GM23338 (cell line): ENCODE measurements at regions not wholly inside any gene's neighbourhood (a gene's known extent, or its start where the extent isn't known, plus 50 kb on each side); places are given as distances from the start of the nearest gene placed in this dataset.

Experiments
- ATAC-seq: fragments of 200-7000 bp; cut with Tn5 transposase; 3 replicates; pipeline ENCODE4 v1.9.1; 2020
- DNase-seq: peaks from one replicate; pipeline ENCODE4 v3.0.0-alpha.2; 2015; ENCODE audit warnings: low spot score
- H2AFZ ChIP-seq: fragments of 200-600 bp; sonication (generic); 2 replicates; pipeline ENCODE4 v1.8.0; 2016; ENCODE audit warnings: antibody characterized with exemption, mild to moderate bottlenecking, moderate library complexity
- H3F3A ChIP-seq: fragments of 200-600 bp; sonication (generic); replicated peaks from 2 replicates; pipeline ENCODE4 v1.8.0; 2017; ENCODE audit warnings: antibody characterized with exemption, mixed run types, low read depth
- H3K27ac ChIP-seq: fragments of 200-600 bp; sonication (generic); 2 replicates; pipeline ENCODE4 v1.6.1; 2016; ENCODE audit warnings: low read depth
- H3K27me3 ChIP-seq: fragments of 200-600 bp; sonication (generic); 2 replicates; pipeline ENCODE4 v1.8.0; 2016; ENCODE audit warnings: mild to moderate bottlenecking, mixed run types, moderate library complexity; ENCODE audit not compliant: insufficient read depth
- H3K36me3 ChIP-seq: fragments of 200-600 bp; sonication (generic); 2 replicates; pipeline ENCODE4 v1.8.0; 2016; ENCODE audit warnings: mild to moderate bottlenecking; ENCODE audit not compliant: insufficient read depth
- H3K4me1 ChIP-seq: fragments of 200-600 bp; sonication (generic); 2 replicates; pipeline ENCODE4 v1.8.0; 2016; ENCODE audit warnings: mild to moderate bottlenecking, moderate library complexity; ENCODE audit not compliant: insufficient read depth
- H3K4me2 ChIP-seq: fragments of 200-600 bp; sonication (generic); 2 replicates; pipeline ENCODE4 v1.7.1; 2017; ENCODE audit warnings: mixed run types
- H3K4me3 ChIP-seq: fragments of 200-600 bp; sonication (generic); 2 replicates; pipeline ENCODE4 v1.6.1; 2016; ENCODE audit warnings: mixed run types
- H3K79me2 ChIP-seq: fragments of 200-600 bp; sonication (generic); replicated peaks from 2 replicates; pipeline ENCODE4 v1.8.0; 2017; ENCODE audit warnings: mild to moderate bottlenecking; ENCODE audit not compliant: insufficient read depth
- H3K9me2 ChIP-seq: fragments of 200-600 bp; sonication (generic); 2 replicates; pipeline ENCODE4 v1.8.0; 2017; ENCODE audit not compliant: insufficient read depth
- H4K20me1 ChIP-seq: fragments of 200-600 bp; sonication (generic); replicated peaks from 2 replicates; pipeline ENCODE4 v1.8.0; 2017; ENCODE audit warnings: mild to moderate bottlenecking; ENCODE audit not compliant: insufficient read depth
- H3K27ac Mint-ChIP-seq: 2 replicates; pipeline ENCODE4 v1.8.0; 2020; ENCODE audit warnings: inconsistent platforms, mild to moderate bottlenecking, moderate library complexity, mixed read lengths
- H3K27me3 Mint-ChIP-seq: 3 replicates; pipeline ENCODE4 v1.8.0; 2022; ENCODE audit warnings: low read depth, mild to moderate bottlenecking, moderate library complexity, mixed read lengths, inconsistent platforms; ENCODE audit not compliant: insufficient read depth, poor library complexity
- H3K36me3 Mint-ChIP-seq: 3 replicates; pipeline ENCODE4 v1.8.0; 2021; ENCODE audit warnings: low read depth, mild to moderate bottlenecking, inconsistent platforms, moderate library complexity, mixed read lengths
- H3K4me1 Mint-ChIP-seq: 3 replicates; pipeline ENCODE4 v1.8.0; 2020; ENCODE audit warnings: mild to moderate bottlenecking, inconsistent platforms, mixed read lengths
- H3K4me3 Mint-ChIP-seq: 3 replicates; pipeline ENCODE4 v1.8.0; 2021; ENCODE audit warnings: moderate library complexity, mild to moderate bottlenecking, inconsistent platforms, mixed read lengths
- H3K9me3 Mint-ChIP-seq: 3 replicates; pipeline ENCODE4 v1.8.0; 2020; ENCODE audit warnings: moderate library complexity, mild to moderate bottlenecking, inconsistent platforms, mixed read lengths
- CREB1 ChIP-seq: fragments of 250-450 bp; sonication (Bioruptor Pico); IDR thresholded peaks from 2 replicates; pipeline ENCODE4 v1.5.0; 2020; ENCODE audit warnings: low read depth, mild to moderate bottlenecking, moderate library complexity
- CTCF ChIP-seq, 2 experiments: fragments of 200-600 bp in 1 of 2; sonication (generic) in 1 of 2; conservative IDR thresholded peaks; 2 replicates each; pipeline versions ENCODE4 v1.5.1 to v1.6.1; 2016 to 2017; ENCODE audit warnings: antibody characterized with exemption in 2 of 2, low read depth in 2 of 2, mild to moderate bottlenecking in 2 of 2, moderate library complexity in 1 of 2
- EZH2phosphoT487 ChIP-seq: fragments of 200-600 bp; sonication (generic); IDR thresholded peaks from one replicate; pipeline ENCODE4 v1.8.1; 2018; ENCODE audit warnings: antibody characterized with exemption; ENCODE audit not compliant: unreplicated experiment
- NANOG ChIP-seq: IDR thresholded peaks from 2 replicates; pipeline ENCODE4 v1.6.1; 2016; ENCODE audit warnings: antibody characterized with exemption, borderline replicate concordance
- POLR2AphosphoS5 ChIP-seq: IDR thresholded peaks from 2 replicates; pipeline ENCODE4 v1.6.1; 2016; ENCODE audit warnings: antibody characterized with exemption, low read depth
- STAT1 ChIP-seq: IDR thresholded peaks from one replicate; pipeline ENCODE4 v1.6.1; 2016; ENCODE audit warnings: antibody characterized with exemption; ENCODE audit not compliant: unreplicated experiment
- ZNF114 ChIP-seq: fragments of 250-450 bp; sonication (Bioruptor Pico); IDR thresholded peaks from 2 replicates; pipeline ENCODE4 v1.5.0; 2020; ENCODE audit warnings: mild to moderate bottlenecking, moderate library complexity
- ZNF331 ChIP-seq: fragments of 250-450 bp; sonication (Bioruptor Pico); IDR thresholded peaks from 2 replicates; pipeline ENCODE4 v1.5.0; 2020; ENCODE audit warnings: low read depth, mild to moderate bottlenecking, moderate library complexity
- TF ChIP-seq, protein P1 (sequence below): IDR thresholded peaks from 2 replicates; pipeline ENCODE4 v1.6.1; 2016; ENCODE audit warnings: antibody characterized with exemption
- TF ChIP-seq, protein P2 (sequence below): fragments of 250-450 bp; sonication (Bioruptor Pico); IDR thresholded peaks from 2 replicates; pipeline ENCODE4 v1.5.0; 2020; ENCODE audit warnings: mild to moderate bottlenecking, moderate library complexity

DNA sequence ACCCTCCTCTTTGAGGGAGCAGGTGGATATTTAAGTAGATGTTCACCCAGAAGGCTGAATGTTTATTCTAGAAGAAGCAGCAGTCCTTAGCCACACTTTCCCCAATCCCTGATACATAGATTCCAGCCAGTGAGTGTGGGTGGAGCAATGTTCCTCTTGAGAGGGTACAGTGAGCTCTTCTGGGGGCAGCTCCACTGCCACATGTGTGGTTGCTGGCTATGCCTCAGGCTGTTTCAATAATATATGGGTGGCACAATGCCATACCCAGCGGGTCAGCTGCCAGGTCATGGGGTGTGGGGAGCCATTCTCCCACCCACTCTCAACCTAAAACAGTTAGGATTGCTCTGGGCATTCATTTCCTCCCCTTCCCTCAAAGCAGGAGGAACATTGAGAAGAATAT lies 61.6 kb upstream of the DAB2 start (continued):
- TF ChIP-seq, protein P1, sequence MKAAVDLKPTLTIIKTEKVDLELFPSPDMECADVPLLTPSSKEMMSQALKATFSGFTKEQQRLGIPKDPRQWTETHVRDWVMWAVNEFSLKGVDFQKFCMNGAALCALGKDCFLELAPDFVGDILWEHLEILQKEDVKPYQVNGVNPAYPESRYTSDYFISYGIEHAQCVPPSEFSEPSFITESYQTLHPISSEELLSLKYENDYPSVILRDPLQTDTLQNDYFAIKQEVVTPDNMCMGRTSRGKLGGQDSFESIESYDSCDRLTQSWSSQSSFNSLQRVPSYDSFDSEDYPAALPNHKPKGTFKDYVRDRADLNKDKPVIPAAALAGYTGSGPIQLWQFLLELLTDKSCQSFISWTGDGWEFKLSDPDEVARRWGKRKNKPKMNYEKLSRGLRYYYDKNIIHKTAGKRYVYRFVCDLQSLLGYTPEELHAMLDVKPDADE, result no peak

GRCh38 chr5:39485079-39485478 lies 60.3 kb upstream of the DAB2 start:
- DNase-seq, result no peak
- Mint-ChIP-seq H3K27me3 (peaks cover 2% of the 10 kb centered on the region), H3K27ac (no peak overlapping the region), H3K4me1 (peaks cover 6% of the 10 kb centered on the region; the same call in 2 of the 3 replicates), H3K4me3 (no peak overlapping the region), H3K9me3 (peaks cover 6% of the 10 kb centered on the region; the same call in 2 of the 3 replicates), H3K36me3 (no peaks in the 10 kb centered on the region)
- no peaks in the 10 kb centered on the region for H3K36me3 ChIP-seq
- no peaks in the 10 kb centered on the region for H4K20me1 ChIP-seq
- H3K4me1 ChIP-seq, result 0 out of 2 replicates have a peak, but pooled peaks cover 5% of the 10 kb centered on the region
- H3F3A ChIP-seq, result no peaks in the 10 kb centered on the region
- H3K4me2 ChIP-seq, result no peak overlapping the region
- TF ChIP-seq, protein P1, result no peak
- no peak overlapping the region for H3K4me3 ChIP-seq
- H3K27me3 ChIP-seq, result no peaks in the 10 kb centered on the region
- H3K79me2 ChIP-seq, result no peaks in the 10 kb centered on the region
- H3K9me2 ChIP-seq, result no peaks in the 10 kb centered on the region
- no peak overlapping the region for H3K27ac ChIP-seq
- ATAC-seq, result no peak
- no peak overlapping the region for H2AFZ ChIP-seq

GRCh38 chr5:39484673-39485072 lies 59.9 kb upstream of the DAB2 start:
- Mint-ChIP-seq H3K27me3 (peaks cover 2% of the 10 kb centered on the region), H3K27ac (no peak overlapping the region), H3K4me3 (no peak overlapping the region), H3K9me3 (peaks cover 3% of the 10 kb centered on the region; the same call in 2 of the 3 replicates), H3K36me3 (no peaks in the 10 kb centered on the region), H3K4me1 (peaks cover 10% of the 10 kb centered on the region; the same call in 2 of the 3 replicates)
- H2AFZ ChIP-seq, result no peak overlapping the region
- no peak overlapping the region for H3K4me2 ChIP-seq
- no peaks in the 10 kb centered on the region for H3F3A ChIP-seq
- ATAC-seq (no peak), DNase-seq (no peak)
- no peaks in the 10 kb centered on the region for H4K20me1 ChIP-seq
- H3K36me3 ChIP-seq, result no peaks in the 10 kb centered on the region
- H3K79me2 ChIP-seq, result no peaks in the 10 kb centered on the region
- H3K27me3 ChIP-seq, result no peaks in the 10 kb centered on the region
- no peak overlapping the region for H3K27ac ChIP-seq
- H3K4me3 ChIP-seq, result no peak overlapping the region
- no peaks in the 10 kb centered on the region for H3K9me2 ChIP-seq
- H3K4me1 ChIP-seq, result 0 out of 2 replicates have a peak, but pooled peaks cover 8% of the 10 kb centered on the region
- TF ChIP-seq STAT1 (no peak), POLR2AphosphoS5 (no peak), ZNF331 (CRISPR knock-in tag) (no peak), ZNF114 (CRISPR knock-in tag) (no peak), CREB1 (CRISPR knock-in tag) (no peak), NANOG (no peak), CTCF (conservative IDR thresholded peaks at IDR 0.05; ENCODE audit: low read depth in 2 of 2) (no peak), EZH2phosphoT487 (no peak)
- TF ChIP-seq, protein P2, sequence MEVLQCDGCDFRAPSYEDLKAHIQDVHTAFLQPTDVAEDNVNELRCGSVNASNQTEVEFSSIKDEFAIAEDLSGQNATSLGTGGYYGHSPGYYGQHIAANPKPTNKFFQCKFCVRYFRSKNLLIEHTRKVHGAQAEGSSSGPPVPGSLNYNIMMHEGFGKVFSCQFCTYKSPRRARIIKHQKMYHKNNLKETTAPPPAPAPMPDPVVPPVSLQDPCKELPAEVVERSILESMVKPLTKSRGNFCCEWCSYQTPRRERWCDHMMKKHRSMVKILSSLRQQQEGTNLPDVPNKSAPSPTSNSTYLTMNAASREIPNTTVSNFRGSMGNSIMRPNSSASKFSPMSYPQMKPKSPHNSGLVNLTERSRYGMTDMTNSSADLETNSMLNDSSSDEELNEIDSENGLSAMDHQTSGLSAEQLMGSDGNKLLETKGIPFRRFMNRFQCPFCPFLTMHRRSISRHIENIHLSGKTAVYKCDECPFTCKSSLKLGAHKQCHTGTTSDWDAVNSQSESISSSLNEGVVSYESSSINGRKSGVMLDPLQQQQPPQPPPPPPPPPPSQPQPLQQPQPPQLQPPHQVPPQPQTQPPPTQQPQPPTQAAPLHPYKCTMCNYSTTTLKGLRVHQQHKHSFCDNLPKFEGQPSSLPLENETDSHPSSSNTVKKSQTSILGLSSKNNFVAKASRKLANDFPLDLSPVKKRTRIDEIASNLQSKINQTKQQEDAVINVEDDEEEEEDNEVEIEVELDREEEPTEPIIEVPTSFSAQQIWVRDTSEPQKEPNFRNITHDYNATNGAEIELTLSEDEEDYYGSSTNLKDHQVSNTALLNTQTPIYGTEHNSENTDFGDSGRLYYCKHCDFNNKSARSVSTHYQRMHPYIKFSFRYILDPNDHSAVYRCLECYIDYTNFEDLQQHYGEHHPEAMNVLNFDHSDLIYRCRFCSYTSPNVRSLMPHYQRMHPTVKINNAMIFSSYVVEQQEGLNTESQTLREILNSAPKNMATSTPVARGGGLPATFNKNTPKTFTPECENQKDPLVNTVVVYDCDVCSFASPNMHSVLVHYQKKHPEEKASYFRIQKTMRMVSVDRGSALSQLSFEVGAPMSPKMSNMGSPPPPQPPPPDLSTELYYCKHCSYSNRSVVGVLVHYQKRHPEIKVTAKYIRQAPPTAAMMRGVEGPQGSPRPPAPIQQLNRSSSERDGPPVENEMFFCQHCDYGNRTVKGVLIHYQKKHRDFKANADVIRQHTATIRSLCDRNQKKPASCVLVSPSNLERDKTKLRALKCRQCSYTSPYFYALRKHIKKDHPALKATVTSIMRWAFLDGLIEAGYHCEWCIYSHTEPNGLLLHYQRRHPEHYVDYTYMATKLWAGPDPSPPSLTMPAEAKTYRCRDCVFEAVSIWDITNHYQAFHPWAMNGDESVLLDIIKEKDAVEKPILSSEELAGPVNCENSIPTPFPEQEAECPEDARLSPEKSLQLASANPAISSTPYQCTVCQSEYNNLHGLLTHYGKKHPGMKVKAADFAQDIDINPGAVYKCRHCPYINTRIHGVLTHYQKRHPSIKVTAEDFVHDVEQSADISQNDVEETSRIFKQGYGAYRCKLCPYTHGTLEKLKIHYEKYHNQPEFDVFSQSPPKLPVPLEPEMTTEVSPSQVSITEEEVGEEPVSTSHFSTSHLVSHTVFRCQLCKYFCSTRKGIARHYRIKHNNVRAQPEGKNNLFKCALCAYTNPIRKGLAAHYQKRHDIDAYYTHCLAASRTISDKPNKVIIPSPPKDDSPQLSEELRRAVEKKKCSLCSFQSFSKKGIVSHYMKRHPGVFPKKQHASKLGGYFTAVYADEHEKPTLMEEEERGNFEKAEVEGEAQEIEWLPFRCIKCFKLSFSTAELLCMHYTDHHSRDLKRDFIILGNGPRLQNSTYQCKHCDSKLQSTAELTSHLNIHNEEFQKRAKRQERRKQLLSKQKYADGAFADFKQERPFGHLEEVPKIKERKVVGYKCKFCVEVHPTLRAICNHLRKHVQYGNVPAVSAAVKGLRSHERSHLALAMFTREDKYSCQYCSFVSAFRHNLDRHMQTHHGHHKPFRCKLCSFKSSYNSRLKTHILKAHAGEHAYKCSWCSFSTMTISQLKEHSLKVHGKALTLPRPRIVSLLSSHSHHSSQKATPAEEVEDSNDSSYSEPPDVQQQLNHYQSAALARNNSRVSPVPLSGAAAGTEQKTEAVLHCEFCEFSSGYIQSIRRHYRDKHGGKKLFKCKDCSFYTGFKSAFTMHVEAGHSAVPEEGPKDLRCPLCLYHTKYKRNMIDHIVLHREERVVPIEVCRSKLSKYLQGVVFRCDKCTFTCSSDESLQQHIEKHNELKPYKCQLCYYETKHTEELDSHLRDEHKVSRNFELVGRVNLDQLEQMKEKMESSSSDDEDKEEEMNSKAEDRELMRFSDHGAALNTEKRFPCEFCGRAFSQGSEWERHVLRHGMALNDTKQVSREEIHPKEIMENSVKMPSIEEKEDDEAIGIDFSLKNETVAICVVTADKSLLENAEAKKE (CRISPR knock-in tag), result no peak
